ENCODE measurements at regions not wholly inside any gene's neighbourhood (a gene's known extent, or its start where the extent isn't known, plus 50 kb on each side); places are given as distances from the start of the nearest gene placed in this dataset.

DNA sequence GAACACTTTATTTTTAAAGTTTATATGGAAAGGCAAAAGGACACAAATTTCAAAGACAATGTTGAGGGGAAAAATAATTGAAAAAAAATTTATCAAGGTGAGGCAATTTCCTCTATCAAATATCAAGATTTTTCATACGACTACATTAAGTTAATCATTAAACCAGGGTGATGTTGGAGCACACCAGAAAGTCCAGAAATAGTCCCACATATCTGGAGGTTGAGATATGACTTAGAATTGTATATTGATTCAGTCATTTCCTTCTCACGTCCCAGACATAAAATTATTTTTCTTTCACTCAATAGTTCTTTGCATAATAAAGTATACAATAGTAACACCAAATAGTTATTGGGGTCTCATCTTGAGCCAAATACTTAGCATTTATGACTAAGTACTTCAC lies 605.1 kb downstream of the NUP35 start:
- no peaks in the 10 kb centered on the region for H3K9me3 ChIP-seq
- DNase-seq (ENCODE audit: extremely low spot score in 2 of 2) = no peak
- TF ChIP-seq POLR2A (IDR thresholded peaks at IDR 0.05) (no peak), POLR2AphosphoS5 (IDR thresholded peaks at IDR 0.05; ENCODE audit: insufficient read depth in 1 of 2, low read depth in 1 of 2) (no peak)
- TF ChIP-seq, protein P1, sequence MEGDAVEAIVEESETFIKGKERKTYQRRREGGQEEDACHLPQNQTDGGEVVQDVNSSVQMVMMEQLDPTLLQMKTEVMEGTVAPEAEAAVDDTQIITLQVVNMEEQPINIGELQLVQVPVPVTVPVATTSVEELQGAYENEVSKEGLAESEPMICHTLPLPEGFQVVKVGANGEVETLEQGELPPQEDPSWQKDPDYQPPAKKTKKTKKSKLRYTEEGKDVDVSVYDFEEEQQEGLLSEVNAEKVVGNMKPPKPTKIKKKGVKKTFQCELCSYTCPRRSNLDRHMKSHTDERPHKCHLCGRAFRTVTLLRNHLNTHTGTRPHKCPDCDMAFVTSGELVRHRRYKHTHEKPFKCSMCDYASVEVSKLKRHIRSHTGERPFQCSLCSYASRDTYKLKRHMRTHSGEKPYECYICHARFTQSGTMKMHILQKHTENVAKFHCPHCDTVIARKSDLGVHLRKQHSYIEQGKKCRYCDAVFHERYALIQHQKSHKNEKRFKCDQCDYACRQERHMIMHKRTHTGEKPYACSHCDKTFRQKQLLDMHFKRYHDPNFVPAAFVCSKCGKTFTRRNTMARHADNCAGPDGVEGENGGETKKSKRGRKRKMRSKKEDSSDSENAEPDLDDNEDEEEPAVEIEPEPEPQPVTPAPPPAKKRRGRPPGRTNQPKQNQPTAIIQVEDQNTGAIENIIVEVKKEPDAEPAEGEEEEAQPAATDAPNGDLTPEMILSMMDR (IDR thresholded peaks at IDR 0.05) = no peak

DNA sequence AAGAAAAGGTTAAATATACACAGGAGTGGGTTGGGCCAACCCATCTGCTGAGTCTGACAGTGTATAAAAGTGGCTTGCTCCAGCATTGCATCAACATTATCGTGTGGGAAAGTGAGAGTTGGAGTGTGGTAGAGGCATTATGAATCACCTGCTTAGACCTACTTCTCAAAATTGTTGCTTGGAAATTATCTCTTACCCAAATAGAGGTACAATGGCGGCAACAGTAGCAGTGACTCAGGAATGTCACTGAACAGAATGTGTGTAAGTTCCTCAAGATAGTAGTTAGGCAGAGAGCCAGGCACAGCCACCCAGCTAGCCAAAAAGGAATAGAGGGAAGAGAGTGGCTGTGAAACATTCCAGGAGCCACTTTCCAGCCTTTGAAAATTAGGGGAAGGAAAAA lies 616.0 kb downstream of the NUP35 start:
- intact Hi-C loops (cut with DNase I) = no loop called here
- Histone ChIP-seq H3K27me3 (no peaks in the 10 kb centered on the region), H3K36me3 (no peaks in the 10 kb centered on the region), H3K4me1 (no peaks in the 10 kb centered on the region), H3K27ac (no peak overlapping the region), H3K4me3 (no peak overlapping the region), H3K9me3 (no peaks in the 10 kb centered on the region)
- no peak for DNase-seq (ENCODE audit: extremely low spot score in 2 of 2)
- TF ChIP-seq, protein P1 (IDR thresholded peaks at IDR 0.05) = no peak
- TF ChIP-seq POLR2A (IDR thresholded peaks at IDR 0.05) = no peak
- TF ChIP-seq POLR2AphosphoS5 (IDR thresholded peaks at IDR 0.05; ENCODE audit: insufficient read depth in 1 of 2, low read depth in 1 of 2) = no peak

More for the DNA sequence above, 605.1 kb downstream of the NUP35 start:
- no peak overlapping the region for H3K27ac ChIP-seq
- no peak overlapping the region for H3K4me3 ChIP-seq
- no peaks in the 10 kb centered on the region for H3K27me3 ChIP-seq
- H3K4me1 ChIP-seq = no peaks in the 10 kb centered on the region
- no peaks in the 10 kb centered on the region for H3K36me3 ChIP-seq
- intact Hi-C loops (cut with DNase I) = no loop called here

DNA sequence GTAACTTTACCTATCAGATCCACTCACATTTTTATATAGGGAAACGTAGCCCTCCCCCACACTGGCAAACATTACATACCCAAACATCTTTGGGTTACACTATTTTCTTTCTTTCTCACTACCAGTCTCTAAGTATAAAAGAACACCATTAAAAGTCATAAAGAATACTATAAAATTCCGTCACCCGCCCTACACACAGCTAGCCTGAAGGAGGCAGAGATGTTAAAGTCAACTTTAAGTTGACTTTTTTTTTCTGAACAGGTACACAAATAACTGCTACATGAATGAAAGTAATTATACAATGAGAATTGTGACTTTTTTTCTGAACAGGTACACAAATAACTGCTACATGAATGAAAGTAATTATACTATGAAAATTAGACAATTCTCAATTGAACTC lies 628.3 kb downstream of the NUP35 start:
- Histone ChIP-seq H3K4me1 (no peaks in the 10 kb centered on the region), H3K27ac (no peak overlapping the region), H3K36me3 (no peaks in the 10 kb centered on the region), H3K4me3 (no peak overlapping the region), H3K9me3 (no peaks in the 10 kb centered on the region), H3K27me3 (no peaks in the 10 kb centered on the region)
- no peak for TF ChIP-seq POLR2A (IDR thresholded peaks at IDR 0.05)
- TF ChIP-seq POLR2AphosphoS5 (IDR thresholded peaks at IDR 0.05; ENCODE audit: insufficient read depth in 1 of 2, low read depth in 1 of 2) = no peak
- TF ChIP-seq, protein P1 (IDR thresholded peaks at IDR 0.05) = no peak
- no peak for DNase-seq (ENCODE audit: extremely low spot score in 2 of 2)
- intact Hi-C loops (cut with DNase I) = no loop called here

DNA sequence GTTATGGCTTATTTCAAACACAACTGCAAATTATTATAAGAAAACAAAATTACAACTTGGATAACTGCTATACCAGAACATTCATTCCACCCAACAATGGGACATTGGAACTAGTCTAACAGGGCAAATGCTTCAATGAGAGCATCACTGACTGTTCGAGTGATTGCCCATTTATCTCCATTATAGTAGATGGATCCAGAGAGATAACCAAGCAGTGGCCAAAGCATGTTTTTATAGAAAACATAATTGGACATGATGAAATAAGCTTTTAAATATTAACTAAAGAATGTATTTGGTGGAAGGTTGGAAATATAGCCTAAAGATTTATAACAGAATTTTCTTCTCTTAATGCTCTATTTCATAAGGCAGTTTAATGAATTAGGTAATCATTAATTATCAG lies 634.8 kb downstream of the NUP35 start:
- no peaks in the 10 kb centered on the region for H3K9me3 ChIP-seq
- intact Hi-C loops (cut with DNase I) = no loop called here
- H3K4me3 ChIP-seq = no peak overlapping the region

DNA sequence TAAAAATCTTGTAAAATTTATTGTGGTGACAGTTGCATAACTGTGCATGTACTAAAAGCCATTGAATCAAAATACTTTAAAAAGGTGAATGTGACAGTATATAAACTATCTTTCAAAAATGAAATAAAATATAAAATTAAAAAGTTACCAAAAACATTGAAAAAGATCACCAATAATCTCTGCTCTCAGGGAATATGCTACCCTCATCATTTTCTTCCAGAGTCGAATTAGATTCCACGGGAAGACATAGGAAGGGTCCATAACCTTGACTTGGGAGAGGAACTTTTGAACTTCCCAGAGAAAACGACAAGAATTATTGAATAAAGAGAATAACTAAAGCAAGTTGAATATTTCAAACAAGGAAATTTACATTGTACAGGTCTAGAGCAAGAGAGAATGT lies 649.5 kb downstream of the NUP35 start:
- Histone ChIP-seq H3K36me3 (no peaks in the 10 kb centered on the region), H3K4me1 (no peaks in the 10 kb centered on the region), H3K27ac (no peak overlapping the region), H3K4me3 (no peak overlapping the region), H3K9me3 (no peaks in the 10 kb centered on the region), H3K27me3 (no peaks in the 10 kb centered on the region)
- TF ChIP-seq POLR2AphosphoS5 (IDR thresholded peaks at IDR 0.05; ENCODE audit: insufficient read depth in 1 of 2, low read depth in 1 of 2) (no peak), POLR2A (IDR thresholded peaks at IDR 0.05) (no peak)
- TF ChIP-seq, protein P1 (IDR thresholded peaks at IDR 0.05) = no peak
- intact Hi-C loops (cut with DNase I) = no loop called here
- DNase-seq (ENCODE audit: extremely low spot score in 2 of 2) = no peak

More for the DNA sequence above, 634.8 kb downstream of the NUP35 start:
- H3K27ac ChIP-seq = no peak overlapping the region
- H3K36me3 ChIP-seq = no peaks in the 10 kb centered on the region
- H3K27me3 ChIP-seq = no peaks in the 10 kb centered on the region
- TF ChIP-seq POLR2A (IDR thresholded peaks at IDR 0.05) = no peak
- TF ChIP-seq POLR2AphosphoS5 (IDR thresholded peaks at IDR 0.05; ENCODE audit: insufficient read depth in 1 of 2, low read depth in 1 of 2) = no peak
- TF ChIP-seq, protein P1 (IDR thresholded peaks at IDR 0.05) = no peak
- H3K4me1 ChIP-seq = no peaks in the 10 kb centered on the region
- DNase-seq (ENCODE audit: extremely low spot score in 2 of 2) = no peak

Data from vagina (tissue), 2 donors.